ENCODE measurements at regions not wholly inside any gene's neighbourhood (a gene's known extent, or its start where the extent isn't known, plus 50 kb on each side); places are given as distances from the start of the nearest gene placed in this dataset.

- POLR2A ChIA-PET: no interaction called here
- no peak overlapping the region for H3K4me3 Mint-ChIP-seq
- no peak overlapping the region for H3K27ac Mint-ChIP-seq
- DNase-seq: no peak
- H3K27me3 Mint-ChIP-seq: no peaks in the 10 kb centered on the region
- ATAC-seq (ENCODE audit: low read depth): no peak
- H3K36me3 Mint-ChIP-seq: no peaks in the 10 kb centered on the region
- no peaks in the 10 kb centered on the region for H3K4me1 Mint-ChIP-seq
- H3K9me3 Mint-ChIP-seq: peaks cover 1% of the 10 kb centered on the region
Observed at GRCh38 chr16:8203101-8203500, 387.2 kb downstream of the TMEM114 start.

- no peaks in the 10 kb centered on the region for H3K36me3 Mint-ChIP-seq
Observed at GRCh38 chr16:8200839-8201238, 389.5 kb downstream of the TMEM114 start.

GRCh38 chr16:8199390-8199789 is 390.9 kb downstream of the TMEM114 start:
- DNase-seq (no peak), ATAC-seq (ENCODE audit: low read depth) (no peak)
- Mint-ChIP-seq H3K9me3 (peaks cover 1% of the 10 kb centered on the region), H3K36me3 (no peaks in the 10 kb centered on the region), H3K27ac (no peak overlapping the region), H3K4me1 (no peaks in the 10 kb centered on the region), H3K27me3 (no peaks in the 10 kb centered on the region), H3K4me3 (no peak overlapping the region)
- POLR2A ChIA-PET: no interaction called here

More at GRCh38 chr16:8200839-8201238, 389.5 kb downstream of the TMEM114 start:
- Mint-ChIP-seq H3K27ac (no peak overlapping the region), H3K27me3 (no peaks in the 10 kb centered on the region), H3K9me3 (peaks cover 1% of the 10 kb centered on the region), H3K4me1 (no peaks in the 10 kb centered on the region), H3K4me3 (no peak overlapping the region)
- ATAC-seq (ENCODE audit: low read depth): no peak
- POLR2A ChIA-PET: no interaction called here
- DNase-seq: no peak

- POLR2A ChIA-PET: no interaction called here
- H3K36me3 Mint-ChIP-seq: no peaks in the 10 kb centered on the region
- H3K4me1 Mint-ChIP-seq: no peaks in the 10 kb centered on the region
- H3K27me3 Mint-ChIP-seq: no peaks in the 10 kb centered on the region
- no peak overlapping the region for H3K27ac Mint-ChIP-seq
- DNase-seq (no peak), ATAC-seq (ENCODE audit: low read depth) (no peak)
- H3K9me3 Mint-ChIP-seq: peaks cover 2% of the 10 kb centered on the region
- H3K4me3 Mint-ChIP-seq: no peak overlapping the region
Observed at GRCh38 chr16:8194794-8195193, 395.5 kb downstream of the TMEM114 start.

- no peaks in the 10 kb centered on the region for H3K36me3 Mint-ChIP-seq
- H3K27me3 Mint-ChIP-seq: no peaks in the 10 kb centered on the region
- DNase-seq: no peak
- POLR2A ChIA-PET: no interaction called here
- H3K9me3 Mint-ChIP-seq: peaks cover 4% of the 10 kb centered on the region
- no peaks in the 10 kb centered on the region for H3K4me1 Mint-ChIP-seq
- no peak for ATAC-seq (ENCODE audit: low read depth)
- no peak overlapping the region for H3K4me3 Mint-ChIP-seq
- no peak overlapping the region for H3K27ac Mint-ChIP-seq
Observed at GRCh38 chr16:8188841-8189240, 401.5 kb downstream of the TMEM114 start.

- no peak for DNase-seq
- POLR2A ChIA-PET: no interaction called here
- Mint-ChIP-seq H3K36me3 (no peaks in the 10 kb centered on the region), H3K4me3 (no peak overlapping the region), H3K4me1 (no peaks in the 10 kb centered on the region), H3K27ac (no peak overlapping the region), H3K9me3 (peaks cover 4% of the 10 kb centered on the region), H3K27me3 (no peaks in the 10 kb centered on the region)
- no peak for ATAC-seq (ENCODE audit: low read depth)
Observed at GRCh38 chr16:8187782-8188372, 402.4 kb downstream of the TMEM114 start.

- no peaks in the 10 kb centered on the region for H3K27me3 Mint-ChIP-seq
- ATAC-seq (ENCODE audit: low read depth) (no peak), DNase-seq (no peak)
- H3K9me3 Mint-ChIP-seq: peaks cover 1% of the 10 kb centered on the region
- no peak overlapping the region for H3K4me3 Mint-ChIP-seq
- no peaks in the 10 kb centered on the region for H3K4me1 Mint-ChIP-seq
- POLR2A ChIA-PET: no interaction called here
- H3K27ac Mint-ChIP-seq: no peak overlapping the region
- H3K36me3 Mint-ChIP-seq: no peaks in the 10 kb centered on the region
Observed at GRCh38 chr16:8184854-8185253, 405.5 kb downstream of the TMEM114 start.

GRCh38 chr16:8183176-8184099 is 406.9 kb downstream of the TMEM114 start:
- POLR2A ChIA-PET: no interaction called here
- Mint-ChIP-seq H3K4me1 (no peaks in the 10 kb centered on the region), H3K9me3 (no peaks in the 10 kb centered on the region), H3K36me3 (no peaks in the 10 kb centered on the region), H3K4me3 (no peak overlapping the region), H3K27me3 (no peaks in the 10 kb centered on the region), H3K27ac (no peak overlapping the region)
- DNase-seq: no peak
- ATAC-seq (ENCODE audit: low read depth): no peak

- Mint-ChIP-seq H3K36me3 (no peaks in the 10 kb centered on the region), H3K4me3 (no peak overlapping the region), H3K9me3 (no peaks in the 10 kb centered on the region), H3K27ac (no peak overlapping the region), H3K4me1 (no peaks in the 10 kb centered on the region), H3K27me3 (no peaks in the 10 kb centered on the region)
- ATAC-seq (ENCODE audit: low read depth): no peak
- DNase-seq: no peak
- POLR2A ChIA-PET: no interaction called here
Observed at GRCh38 chr16:8182761-8183160, 407.6 kb downstream of the TMEM114 start.

- no peak for ATAC-seq (ENCODE audit: low read depth)
- no peaks in the 10 kb centered on the region for H3K4me1 Mint-ChIP-seq
- no peak overlapping the region for H3K27ac Mint-ChIP-seq
- no peaks in the 10 kb centered on the region for H3K27me3 Mint-ChIP-seq
- POLR2A ChIA-PET: no interaction called here
- no peak overlapping the region for H3K4me3 Mint-ChIP-seq
- no peaks in the 10 kb centered on the region for H3K36me3 Mint-ChIP-seq
- DNase-seq: no peak
- no peaks in the 10 kb centered on the region for H3K9me3 Mint-ChIP-seq
Observed at GRCh38 chr16:8179615-8180014, 410.7 kb downstream of the TMEM114 start.

- H3K4me3 Mint-ChIP-seq: no peak overlapping the region
- H3K36me3 Mint-ChIP-seq: no peaks in the 10 kb centered on the region
- no peaks in the 10 kb centered on the region for H3K27me3 Mint-ChIP-seq
- ATAC-seq (ENCODE audit: low read depth) (no peak), DNase-seq (no peak)
- H3K27ac Mint-ChIP-seq: no peak overlapping the region
- no peaks in the 10 kb centered on the region for H3K4me1 Mint-ChIP-seq
- H3K9me3 Mint-ChIP-seq: no peaks in the 10 kb centered on the region
- POLR2A ChIA-PET: no interaction called here
Observed at GRCh38 chr16:8178271-8178670, 412.0 kb downstream of the TMEM114 start.

- Mint-ChIP-seq H3K4me3 (no peak overlapping the region), H3K4me1 (no peaks in the 10 kb centered on the region), H3K9me3 (peaks cover 3% of the 10 kb centered on the region), H3K36me3 (no peaks in the 10 kb centered on the region), H3K27me3 (no peaks in the 10 kb centered on the region), H3K27ac (no peak overlapping the region)
- DNase-seq (no peak), ATAC-seq (ENCODE audit: low read depth) (no peak)
- POLR2A ChIA-PET: no interaction called here
Observed at GRCh38 chr16:8175411-8175810, 414.9 kb downstream of the TMEM114 start.

GRCh38 chr16:8173111-8173644 is 417.1 kb downstream of the TMEM114 start:
- DNase-seq (peak; percentile 34), ATAC-seq (ENCODE audit: low read depth) (no peak)
- Mint-ChIP-seq H3K27me3 (no peaks in the 10 kb centered on the region), H3K4me3 (no peak overlapping the region), H3K4me1 (no peaks in the 10 kb centered on the region), H3K36me3 (no peaks in the 10 kb centered on the region), H3K27ac (no peak overlapping the region), H3K9me3 (peaks cover 6% of the 10 kb centered on the region)
- POLR2A ChIA-PET: no interaction called here

- Mint-ChIP-seq H3K27ac (no peak overlapping the region), H3K36me3 (no peaks in the 10 kb centered on the region), H3K4me1 (no peaks in the 10 kb centered on the region), H3K27me3 (no peaks in the 10 kb centered on the region), H3K4me3 (no peak overlapping the region), H3K9me3 (peaks cover 9% of the 10 kb centered on the region)
- POLR2A ChIA-PET: no interaction called here
- ATAC-seq (ENCODE audit: low read depth) (no peak), DNase-seq (no peak)
Observed at GRCh38 chr16:8172551-8172950, 417.8 kb downstream of the TMEM114 start.

All from activated naive CD8-positive, alpha-beta T cell treated with anti-CD3 and anti-CD28 coated beads, Interleukin-2, amount 10 ng/mL, durations not matched to agents 7 days and 5 days (primary cell).